ENCODE measurements at regions not wholly inside any gene's neighbourhood (a gene's known extent, or its start where the extent isn't known, plus 50 kb on each side); places are given as distances from the start of the nearest gene placed in this dataset.

GRCh38 chr20:52793339-52793963 is 178.7 kb upstream of the TSHZ2 start:
- no peak overlapping the region for H3K4me3 ChIP-seq (replicated peaks; ENCODE audit: low read depth, low read length)
- no peak for TF ChIP-seq CTCF (IDR thresholded peaks at IDR 0.05; ENCODE audit: low read depth, low read length, missing control alignments)
- DNase-seq (ENCODE audit: extremely low read depth, low read depth) = no peak

- DNase-seq (ENCODE audit: extremely low read depth, low read depth) = no peak
- TF ChIP-seq CTCF (IDR thresholded peaks at IDR 0.05; ENCODE audit: low read depth, low read length, missing control alignments) = no peak
- no peak overlapping the region for H3K4me3 ChIP-seq (replicated peaks; ENCODE audit: low read depth, low read length)
These were observed 181.1 kb upstream of the TSHZ2 start for GRCh38 chr20:52791091-52791490.

- no peak overlapping the region for H3K4me3 ChIP-seq (replicated peaks; ENCODE audit: low read depth, low read length)
- no peak for DNase-seq (ENCODE audit: extremely low read depth, low read depth)
- no peak for TF ChIP-seq CTCF (IDR thresholded peaks at IDR 0.05; ENCODE audit: low read depth, low read length, missing control alignments)
These were observed 182.4 kb upstream of the TSHZ2 start for GRCh38 chr20:52789716-52790115.

- TF ChIP-seq CTCF (IDR thresholded peaks at IDR 0.05; ENCODE audit: low read depth, low read length, missing control alignments) = no peak
These were observed 184.2 kb upstream of the TSHZ2 start for GRCh38 chr20:52787962-52788361.

GRCh38 chr20:52787216-52787615 is 184.9 kb upstream of the TSHZ2 start:
- TF ChIP-seq CTCF (IDR thresholded peaks at IDR 0.05; ENCODE audit: low read depth, low read length, missing control alignments) = no peak
- H3K4me3 ChIP-seq (replicated peaks; ENCODE audit: low read depth, low read length) = no peak overlapping the region
- no peak for DNase-seq (ENCODE audit: extremely low read depth, low read depth)

More at GRCh38 chr20:52787962-52788361, 184.2 kb upstream of the TSHZ2 start:
- no peak for DNase-seq (ENCODE audit: extremely low read depth, low read depth)
- H3K4me3 ChIP-seq (replicated peaks; ENCODE audit: low read depth, low read length) = no peak overlapping the region

GRCh38 chr20:52785679-52786078 is 186.5 kb upstream of the TSHZ2 start:
- no peak overlapping the region for H3K4me3 ChIP-seq (replicated peaks; ENCODE audit: low read depth, low read length)
- no peak for TF ChIP-seq CTCF (IDR thresholded peaks at IDR 0.05; ENCODE audit: low read depth, low read length, missing control alignments)
- DNase-seq (ENCODE audit: extremely low read depth, low read depth) = no peak

- DNase-seq (ENCODE audit: extremely low read depth, low read depth) = no peak
- no peak overlapping the region for H3K4me3 ChIP-seq (replicated peaks; ENCODE audit: low read depth, low read length)
- TF ChIP-seq CTCF (IDR thresholded peaks at IDR 0.05; ENCODE audit: low read depth, low read length, missing control alignments) = peak; percentile 39
These were observed 188.4 kb upstream of the TSHZ2 start for GRCh38 chr20:52783769-52784168.

All from HFF-Myc (cell line).